ENCODE measurements at regions not wholly inside any gene's neighbourhood (a gene's known extent, or its start where the extent isn't known, plus 50 kb on each side); places are given as distances from the start of the nearest gene placed in this dataset.
"Not testable (repeated sequence)": the region's sequence is repeated elsewhere in the genome, so short reads cannot be mapped to it uniquely, and the experiment has no call there.

DNA sequence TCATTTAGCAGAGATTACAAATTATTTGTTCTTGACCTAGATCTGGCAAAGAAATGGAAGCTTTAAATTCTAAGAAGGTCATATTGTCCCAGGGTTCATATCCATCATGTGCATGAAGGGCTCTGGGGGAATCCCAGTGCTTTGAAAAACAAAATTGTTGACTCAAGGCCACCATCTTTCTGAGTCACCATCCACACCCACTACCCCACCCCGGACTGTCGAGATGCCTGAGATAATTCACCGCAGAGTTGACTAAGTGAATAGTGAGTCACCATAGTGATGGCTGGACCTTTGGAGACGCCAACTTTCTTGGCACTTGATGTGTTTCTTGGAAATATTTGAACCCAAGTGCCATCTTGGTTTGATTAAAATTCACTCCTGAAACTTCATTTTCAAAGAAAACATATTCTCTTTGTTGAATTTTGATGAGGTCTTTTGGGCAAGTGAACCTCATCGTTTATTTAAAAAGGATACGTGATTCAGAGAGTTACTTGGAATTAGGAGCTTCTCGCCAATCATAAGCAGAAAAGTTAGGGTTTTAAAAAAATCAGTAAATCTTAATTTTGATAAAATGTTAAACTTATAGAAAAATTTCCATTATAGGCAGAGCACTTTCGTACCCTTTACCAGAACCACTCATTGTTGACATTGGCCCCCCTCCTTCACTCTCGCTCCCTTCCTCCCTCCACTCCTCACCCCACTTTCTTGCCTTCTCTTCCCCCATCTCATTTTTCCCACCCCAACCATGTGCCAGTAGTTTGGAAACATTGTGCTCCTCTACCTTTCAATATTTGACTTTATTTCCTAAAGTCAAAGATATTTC, 53.0 kb upstream of the LYZL2 start:
- TF ChIP-seq, protein P1, sequence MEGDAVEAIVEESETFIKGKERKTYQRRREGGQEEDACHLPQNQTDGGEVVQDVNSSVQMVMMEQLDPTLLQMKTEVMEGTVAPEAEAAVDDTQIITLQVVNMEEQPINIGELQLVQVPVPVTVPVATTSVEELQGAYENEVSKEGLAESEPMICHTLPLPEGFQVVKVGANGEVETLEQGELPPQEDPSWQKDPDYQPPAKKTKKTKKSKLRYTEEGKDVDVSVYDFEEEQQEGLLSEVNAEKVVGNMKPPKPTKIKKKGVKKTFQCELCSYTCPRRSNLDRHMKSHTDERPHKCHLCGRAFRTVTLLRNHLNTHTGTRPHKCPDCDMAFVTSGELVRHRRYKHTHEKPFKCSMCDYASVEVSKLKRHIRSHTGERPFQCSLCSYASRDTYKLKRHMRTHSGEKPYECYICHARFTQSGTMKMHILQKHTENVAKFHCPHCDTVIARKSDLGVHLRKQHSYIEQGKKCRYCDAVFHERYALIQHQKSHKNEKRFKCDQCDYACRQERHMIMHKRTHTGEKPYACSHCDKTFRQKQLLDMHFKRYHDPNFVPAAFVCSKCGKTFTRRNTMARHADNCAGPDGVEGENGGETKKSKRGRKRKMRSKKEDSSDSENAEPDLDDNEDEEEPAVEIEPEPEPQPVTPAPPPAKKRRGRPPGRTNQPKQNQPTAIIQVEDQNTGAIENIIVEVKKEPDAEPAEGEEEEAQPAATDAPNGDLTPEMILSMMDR (IDR thresholded peaks at IDR 0.05; ENCODE audit: low read depth, low read length, poor library complexity, severe bottlenecking) = not testable (repeated sequence)
- TF ChIP-seq EZH2phosphoT487 (IDR thresholded peaks at IDR 0.05; ENCODE audit: borderline replicate concordance, low read length) = not testable (repeated sequence)
